ENCODE measurements at regions not wholly inside any gene's neighbourhood (a gene's known extent, or its start where the extent isn't known, plus 50 kb on each side); places are given as distances from the start of the nearest gene placed in this dataset.

GRCh38 chr15:52879904-52880303 is 89.8 kb upstream of the ONECUT1 start:
- no peak for DNase-seq
- H3K36me3 ChIP-seq, result no peaks in the 10 kb centered on the region
- no peak overlapping the region for H3K27ac ChIP-seq
- H3K4me3 ChIP-seq (ENCODE audit: low read depth, low read length), result no peak overlapping the region
- H3K27me3 ChIP-seq (ENCODE audit: insufficient read depth, low read depth, severe bottlenecking), result no peaks in the 10 kb centered on the region
- no peak for TF ChIP-seq CTCF (IDR thresholded peaks at IDR 0.05; ENCODE audit: low read depth, low read length)
- H3K9me3 ChIP-seq (ENCODE audit: severe bottlenecking), result no peaks in the 10 kb centered on the region

- DNase-seq, result no peak
- Histone ChIP-seq H3K9me3 (ENCODE audit: severe bottlenecking) (no peaks in the 10 kb centered on the region), H3K27ac (no peak overlapping the region), H3K27me3 (ENCODE audit: insufficient read depth, low read depth, severe bottlenecking) (no peaks in the 10 kb centered on the region), H3K4me3 (ENCODE audit: low read depth, low read length) (no peak overlapping the region), H3K36me3 (no peaks in the 10 kb centered on the region)
- no peak for TF ChIP-seq CTCF (IDR thresholded peaks at IDR 0.05; ENCODE audit: low read depth, low read length)
These were observed 89.0 kb upstream of the ONECUT1 start for GRCh38 chr15:52879145-52879544.

- Histone ChIP-seq H3K4me3 (ENCODE audit: low read depth, low read length) (no peak overlapping the region), H3K27ac (no peak overlapping the region), H3K36me3 (no peaks in the 10 kb centered on the region), H3K27me3 (ENCODE audit: insufficient read depth, low read depth, severe bottlenecking) (no peaks in the 10 kb centered on the region), H3K9me3 (ENCODE audit: severe bottlenecking) (no peaks in the 10 kb centered on the region)
- TF ChIP-seq CTCF (IDR thresholded peaks at IDR 0.05; ENCODE audit: low read depth, low read length), result no peak
- DNase-seq, result no peak
These were observed 87.0 kb upstream of the ONECUT1 start for GRCh38 chr15:52876991-52877663.

- H3K27ac ChIP-seq, result no peak overlapping the region
- no peak for TF ChIP-seq CTCF (IDR thresholded peaks at IDR 0.05; ENCODE audit: low read depth, low read length)
- no peaks in the 10 kb centered on the region for H3K27me3 ChIP-seq (ENCODE audit: insufficient read depth, low read depth, severe bottlenecking)
- no peaks in the 10 kb centered on the region for H3K36me3 ChIP-seq
- H3K4me3 ChIP-seq (ENCODE audit: low read depth, low read length), result no peak overlapping the region
- no peaks in the 10 kb centered on the region for H3K9me3 ChIP-seq (ENCODE audit: severe bottlenecking)
- DNase-seq, result no peak
These were observed 82.1 kb upstream of the ONECUT1 start for GRCh38 chr15:52872036-52872818.

GRCh38 chr15:52870015-52870414 is 79.9 kb upstream of the ONECUT1 start:
- Histone ChIP-seq H3K27me3 (ENCODE audit: insufficient read depth, low read depth, severe bottlenecking) (no peaks in the 10 kb centered on the region), H3K27ac (no peak overlapping the region)
- DNase-seq, result no peak

More at GRCh38 chr15:52870015-52870414, 79.9 kb upstream of the ONECUT1 start:
- Histone ChIP-seq H3K9me3 (ENCODE audit: severe bottlenecking) (no peaks in the 10 kb centered on the region), H3K4me3 (ENCODE audit: low read depth, low read length) (no peak overlapping the region), H3K36me3 (no peaks in the 10 kb centered on the region)
- TF ChIP-seq CTCF (IDR thresholded peaks at IDR 0.05; ENCODE audit: low read depth, low read length), result no peak

All from WERI-Rb-1 (cell line).